Calu3 (cell line): ENCODE measurements at regions not wholly inside any gene's neighbourhood (a gene's known extent, or its start where the extent isn't known, plus 50 kb on each side); places are given as distances from the start of the nearest gene placed in this dataset.

Experiments
- BruUV-seq: library from RNA; stranded (reverse); fragments of 400-500 nt; replicated peaks from 2 replicates; lab custom pipeline; 2021; lab: Mats Ljungman, UMichigan
- CTCF ChIA-PET: fragments of 300-600 bp; sonication (Branson Sonifier 250); formaldehyde crosslinking; loops from one replicate; lab custom pipeline; 2022; ENCODE audit warnings: antibody characterized with exemption; lab: Charles Lee
- DNase-seq: peaks from one replicate; pipeline ENCODE4 v3.0.0; 2022
- H3K27ac Mint-ChIP-seq: one replicate; pipeline ENCODE4 v1.8.0; 2022; ENCODE audit warnings: mixed read lengths; ENCODE audit not compliant: unreplicated experiment
- H3K27me3 Mint-ChIP-seq: one replicate; pipeline ENCODE4 v1.8.0; 2022; ENCODE audit warnings: mixed read lengths; ENCODE audit not compliant: unreplicated experiment
- H3K36me3 Mint-ChIP-seq: one replicate; pipeline ENCODE4 v1.8.0; 2022; ENCODE audit warnings: mild to moderate bottlenecking, moderate library complexity, mixed read lengths; ENCODE audit not compliant: insufficient read depth, unreplicated experiment
- H3K4me1 Mint-ChIP-seq: one replicate; pipeline ENCODE4 v1.8.0; 2022; ENCODE audit warnings: mild to moderate bottlenecking, low read depth, mixed read lengths; ENCODE audit not compliant: unreplicated experiment
- H3K4me3 Mint-ChIP-seq: one replicate; pipeline ENCODE4 v1.8.0; 2022; ENCODE audit warnings: mild to moderate bottlenecking, low read depth, moderate library complexity, mixed read lengths; ENCODE audit not compliant: unreplicated experiment
- H3K9me3 Mint-ChIP-seq: one replicate; pipeline ENCODE4 v1.8.0; 2022; ENCODE audit warnings: low read depth, mixed read lengths; ENCODE audit not compliant: unreplicated experiment
- CTCF ChIP-seq: fragments of 200-600 bp; IDR thresholded peaks from one replicate; pipeline ENCODE4 v1.8.0; 2022; ENCODE audit warnings: antibody characterized with exemption; ENCODE audit not compliant: unreplicated experiment
- intact Hi-C: fragments of 100-400 bp; cut with micrococcal nuclease; formaldehyde crosslinking; loops from one replicate; pipeline ENCODE4 v1.10.0; 2022; ENCODE audit not compliant: unreplicated experiment

GRCh38 chr1:170857955-170858354 is 77.4 kb upstream of the MROH9 start:
- BruUV-seq, result no TSS peak
- no peaks in the 10 kb centered on the region for H3K4me1 Mint-ChIP-seq
- CTCF ChIA-PET, result interaction anchor here (0.6 kb wide), 2 partner anchors 167 to 168 kb away, joined by 4 to 7 read pairs; no protein-coding TSS in a partner anchor
- no peaks in the 10 kb centered on the region for H3K36me3 Mint-ChIP-seq
- no peak overlapping the region for H3K4me3 Mint-ChIP-seq
- H3K27me3 Mint-ChIP-seq, result no peaks in the 10 kb centered on the region
- intact Hi-C loops, result no loop called here
- no peak for TF ChIP-seq CTCF
- no peaks in the 10 kb centered on the region for H3K9me3 Mint-ChIP-seq
- DNase-seq, result no peak
- H3K27ac Mint-ChIP-seq, result no peak overlapping the region

GRCh38 chr1:170863621-170864020 is 71.7 kb upstream of the MROH9 start:
- no peaks in the 10 kb centered on the region for H3K27me3 Mint-ChIP-seq
- CTCF ChIA-PET, result interaction anchor here (0.6 to 1.5 kb wide), 2 partner anchors 9 to 292 kb away, joined by 4 to 10 read pairs; no protein-coding TSS in a partner anchor
- H3K9me3 Mint-ChIP-seq, result no peaks in the 10 kb centered on the region
- no peak for DNase-seq
- BruUV-seq, result no TSS peak
- no peak for TF ChIP-seq CTCF
- intact Hi-C loops, result no loop called here
- no peak overlapping the region for H3K27ac Mint-ChIP-seq
- no peaks in the 10 kb centered on the region for H3K4me1 Mint-ChIP-seq
- H3K4me3 Mint-ChIP-seq, result no peak overlapping the region
- H3K36me3 Mint-ChIP-seq, result no peaks in the 10 kb centered on the region

GRCh38 chr1:170864238-170864637 is 71.1 kb upstream of the MROH9 start:
- no peak for DNase-seq
- H3K9me3 Mint-ChIP-seq, result no peaks in the 10 kb centered on the region
- no peaks in the 10 kb centered on the region for H3K36me3 Mint-ChIP-seq
- H3K27ac Mint-ChIP-seq, result no peak overlapping the region
- H3K27me3 Mint-ChIP-seq, result no peaks in the 10 kb centered on the region
- TF ChIP-seq CTCF, result no peak
- BruUV-seq, result no TSS peak
- no peaks in the 10 kb centered on the region for H3K4me1 Mint-ChIP-seq
- intact Hi-C loops, result no loop called here
- H3K4me3 Mint-ChIP-seq, result no peak overlapping the region
- CTCF ChIA-PET, result interaction anchor here (1.5 kb wide), 1 partner anchor 9 kb away, joined by 4 read pairs; no protein-coding TSS in a partner anchor

DNA sequence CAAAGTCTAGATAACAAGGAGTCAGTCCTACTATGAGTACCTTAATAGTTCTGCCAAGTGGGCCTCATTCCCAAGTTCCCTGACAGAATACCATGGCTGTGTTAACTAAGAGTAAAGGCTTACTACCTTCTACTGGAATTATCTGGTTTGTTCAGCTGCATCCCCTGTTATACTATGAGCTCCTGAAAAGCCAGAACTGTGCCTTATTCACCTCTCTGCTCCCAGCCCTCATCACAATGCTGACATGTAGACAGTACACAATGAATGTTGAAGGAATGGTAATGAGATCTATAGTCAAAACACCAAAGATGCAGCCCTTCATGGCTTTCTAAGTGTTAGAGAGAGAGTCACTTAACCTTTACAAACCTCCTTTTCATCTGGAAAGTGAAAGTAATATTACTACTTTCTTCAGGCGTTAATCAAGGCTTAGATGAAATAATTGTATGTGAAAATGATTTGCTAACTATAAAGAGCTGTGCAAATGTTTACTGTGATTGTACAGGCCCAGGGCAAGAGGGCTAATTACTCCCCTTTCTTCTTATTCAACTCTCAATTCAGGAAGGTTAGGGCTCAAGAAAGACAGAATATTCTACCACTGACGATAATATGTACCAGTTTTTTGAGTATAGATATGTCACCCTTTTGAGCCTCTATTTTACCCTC is 70.3 kb upstream of the MROH9 start:
- CTCF ChIA-PET, result no interaction called here
- TF ChIP-seq CTCF, result no peak
- no peak overlapping the region for H3K4me3 Mint-ChIP-seq
- H3K27ac Mint-ChIP-seq, result no peak overlapping the region
- intact Hi-C loops, result no loop called here
- no peaks in the 10 kb centered on the region for H3K4me1 Mint-ChIP-seq
- no peaks in the 10 kb centered on the region for H3K9me3 Mint-ChIP-seq
- H3K36me3 Mint-ChIP-seq, result no peaks in the 10 kb centered on the region
- no TSS peak for BruUV-seq
- no peak for DNase-seq
- no peaks in the 10 kb centered on the region for H3K27me3 Mint-ChIP-seq
